GM21825 (cell line): ENCODE measurements at regions not wholly inside any gene's neighbourhood (a gene's known extent, or its start where the extent isn't known, plus 50 kb on each side); places are given as distances from the start of the nearest gene placed in this dataset.

Experiments
- ATAC-seq: cut with Tn5 transposase; IDR thresholded peaks from one replicate; pipeline ENCODE4 v1.9.1; 2021; ENCODE audit warnings: mild to moderate bottlenecking, moderate library complexity; ENCODE audit not compliant: unreplicated experiment

- no peak for ATAC-seq
Observed at GRCh38 chr9:86732514-86733171, 214.7 kb downstream of the GAS1 start.

GRCh38 chr9:86731511-86732063 is 215.7 kb downstream of the GAS1 start:
- no peak for ATAC-seq

GRCh38 chr9:86730163-86730928 is 217.0 kb downstream of the GAS1 start:
- ATAC-seq, result no peak

- no peak for ATAC-seq
Observed at GRCh38 chr9:86724529-86724928, 222.8 kb downstream of the GAS1 start.

- no peak for ATAC-seq
Observed at GRCh38 chr9:86723346-86723745, 224.0 kb downstream of the GAS1 start.

GRCh38 chr9:86722706-86723075 is 224.6 kb downstream of the GAS1 start:
- no peak for ATAC-seq

GRCh38 chr9:86721843-86722705 is 225.2 kb downstream of the GAS1 start:
- no peak for ATAC-seq

- ATAC-seq, result no peak
Observed at GRCh38 chr9:86721226-86721781, 226.0 kb downstream of the GAS1 start.

GRCh38 chr9:86720639-86721225 is 226.6 kb downstream of the GAS1 start:
- no peak for ATAC-seq

GRCh38 chr9:86718388-86719049 is 228.8 kb downstream of the GAS1 start:
- no peak for ATAC-seq

- no peak for ATAC-seq
Observed at GRCh38 chr9:86716326-86716922, 230.9 kb downstream of the GAS1 start.

GRCh38 chr9:86714999-86715398 is 232.3 kb downstream of the GAS1 start:
- ATAC-seq, result no peak

DNA sequence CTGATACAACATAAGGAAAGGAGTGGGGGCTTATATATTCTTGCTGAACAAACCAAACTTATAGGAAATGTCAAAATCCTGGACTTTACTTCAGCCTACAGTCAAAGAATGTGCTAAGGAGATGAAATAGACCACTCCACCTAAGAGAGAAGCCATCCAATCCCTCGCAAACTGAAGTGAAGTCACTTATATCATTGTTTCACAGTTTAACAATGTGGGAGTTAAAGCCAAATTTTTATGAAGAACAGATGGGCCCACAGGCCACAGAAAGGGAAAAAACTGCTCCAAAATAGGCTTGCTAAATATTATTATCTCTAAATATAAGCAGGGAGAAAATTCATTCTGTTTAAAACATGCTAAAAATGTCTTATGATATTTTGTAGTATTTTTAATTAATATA is 233.3 kb downstream of the GAS1 start:
- ATAC-seq, result no peak

GRCh38 chr9:86713470-86713869 is 233.8 kb downstream of the GAS1 start:
- ATAC-seq, result no peak

GRCh38 chr9:86708918-86709835 is 238.1 kb downstream of the GAS1 start:
- ATAC-seq, result no peak

- no peak for ATAC-seq
Observed at GRCh38 chr9:86707932-86708510, 239.3 kb downstream of the GAS1 start.

- ATAC-seq, result no peak
Observed at GRCh38 chr9:86706391-86706790, 240.9 kb downstream of the GAS1 start.

DNA sequence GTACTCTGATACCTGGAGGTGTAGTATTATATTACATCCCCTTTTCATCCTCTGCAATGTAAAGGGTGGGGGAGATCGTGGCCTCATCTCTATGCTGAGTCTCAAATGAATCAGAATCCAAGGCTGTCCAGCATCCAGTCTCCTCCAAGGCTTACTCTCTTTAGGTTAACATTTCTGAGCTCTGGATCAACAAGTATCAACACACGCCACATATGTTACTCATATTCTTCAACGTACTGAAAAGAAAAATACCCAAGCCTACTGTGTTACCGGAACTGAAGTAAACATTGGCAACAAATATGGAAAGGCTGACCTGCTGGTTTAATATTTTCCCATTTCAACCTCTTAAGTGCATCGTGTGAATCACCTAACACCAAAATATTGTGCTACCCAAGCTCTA is 241.8 kb downstream of the GAS1 start:
- ATAC-seq, result no peak
